ENCODE measurements at regions not wholly inside any gene's neighbourhood (a gene's known extent, or its start where the extent isn't known, plus 50 kb on each side); places are given as distances from the start of the nearest gene placed in this dataset.
A peak's percentile ranks its signal among the peaks of the same experiment; 100 is the strongest.

GRCh38 chr1:231108516-231109302 is 53.1 kb upstream of the TRIM67 start:
- peaks cover 10% of the 10 kb centered on the region for H3K4me1 ChIP-seq (ENCODE audit: insufficient read depth, low read length)
- TF ChIP-seq, protein P1, sequence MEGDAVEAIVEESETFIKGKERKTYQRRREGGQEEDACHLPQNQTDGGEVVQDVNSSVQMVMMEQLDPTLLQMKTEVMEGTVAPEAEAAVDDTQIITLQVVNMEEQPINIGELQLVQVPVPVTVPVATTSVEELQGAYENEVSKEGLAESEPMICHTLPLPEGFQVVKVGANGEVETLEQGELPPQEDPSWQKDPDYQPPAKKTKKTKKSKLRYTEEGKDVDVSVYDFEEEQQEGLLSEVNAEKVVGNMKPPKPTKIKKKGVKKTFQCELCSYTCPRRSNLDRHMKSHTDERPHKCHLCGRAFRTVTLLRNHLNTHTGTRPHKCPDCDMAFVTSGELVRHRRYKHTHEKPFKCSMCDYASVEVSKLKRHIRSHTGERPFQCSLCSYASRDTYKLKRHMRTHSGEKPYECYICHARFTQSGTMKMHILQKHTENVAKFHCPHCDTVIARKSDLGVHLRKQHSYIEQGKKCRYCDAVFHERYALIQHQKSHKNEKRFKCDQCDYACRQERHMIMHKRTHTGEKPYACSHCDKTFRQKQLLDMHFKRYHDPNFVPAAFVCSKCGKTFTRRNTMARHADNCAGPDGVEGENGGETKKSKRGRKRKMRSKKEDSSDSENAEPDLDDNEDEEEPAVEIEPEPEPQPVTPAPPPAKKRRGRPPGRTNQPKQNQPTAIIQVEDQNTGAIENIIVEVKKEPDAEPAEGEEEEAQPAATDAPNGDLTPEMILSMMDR (IDR thresholded peaks at IDR 0.05; ENCODE audit: extremely low read depth, low read depth, low read length), result no peak
- no peak for DNase-seq (ENCODE audit: insufficient read length, low spot score, missing footprints)
- no peaks in the 10 kb centered on the region for H3K79me2 ChIP-seq (ENCODE audit: insufficient read depth, low read length)
- H3K36me3 ChIP-seq (ENCODE audit: insufficient read depth, low read length), result no peaks in the 10 kb centered on the region
- H3K27me3 ChIP-seq (ENCODE audit: insufficient read depth, low read length), result no peaks in the 10 kb centered on the region
- no peak overlapping the region for H3K4me3 ChIP-seq (ENCODE audit: insufficient read depth, low read length)
- H3K27ac ChIP-seq (ENCODE audit: low read depth, low read length), result no peak overlapping the region
- H2AFZ ChIP-seq (ENCODE audit: low read length), result no peak overlapping the region
- no peaks in the 10 kb centered on the region for H4K20me1 ChIP-seq (ENCODE audit: insufficient read depth, low read length)
- H3K9me3 ChIP-seq (ENCODE audit: low read depth, low read length), result no peaks in the 10 kb centered on the region
- no peak overlapping the region for H3K4me2 ChIP-seq (ENCODE audit: insufficient read depth, low read length)

DNA sequence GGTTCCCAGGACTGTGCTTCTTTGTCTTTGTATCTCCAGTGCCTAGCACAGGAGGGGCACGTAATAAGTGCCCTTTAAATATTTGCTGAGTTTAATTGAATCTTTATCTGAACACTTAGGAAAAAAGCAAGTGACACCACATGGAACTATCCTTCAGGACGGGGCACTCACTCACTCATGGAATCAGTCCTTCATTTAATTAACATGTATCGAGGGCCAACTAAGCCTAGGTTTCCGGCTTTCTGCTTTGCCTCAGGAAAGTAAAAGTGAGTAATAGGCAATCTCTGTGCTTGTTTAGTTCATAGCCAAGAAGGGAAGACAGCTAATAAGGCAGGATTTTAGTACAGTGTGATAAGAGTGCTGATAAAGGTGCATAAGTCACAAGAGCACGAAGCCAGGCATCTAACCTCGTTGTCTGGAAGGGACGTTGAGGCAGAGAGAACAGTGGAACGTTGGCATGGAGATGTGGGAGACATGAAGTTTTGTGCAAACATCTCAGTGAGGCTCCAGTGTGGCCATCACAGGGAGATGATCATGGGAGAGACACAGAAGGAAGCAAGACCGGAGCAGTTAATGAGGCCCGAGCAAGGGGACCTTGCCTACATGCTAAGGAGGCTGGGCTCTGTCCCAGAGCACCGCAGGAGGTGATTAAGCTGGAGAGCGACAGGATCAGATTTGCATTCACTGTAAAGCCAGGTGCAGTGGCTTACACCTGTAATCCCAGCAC is 54.1 kb upstream of the TRIM67 start:
- Histone ChIP-seq H3K27ac (ENCODE audit: low read depth, low read length) (no peak overlapping the region), H3K4me1 (ENCODE audit: insufficient read depth, low read length) (peaks cover 10% of the 10 kb centered on the region), H3K36me3 (ENCODE audit: insufficient read depth, low read length) (no peaks in the 10 kb centered on the region), H3K4me2 (ENCODE audit: insufficient read depth, low read length) (no peak overlapping the region), H2AFZ (ENCODE audit: low read length) (no peak overlapping the region), H3K4me3 (ENCODE audit: insufficient read depth, low read length) (no peak overlapping the region), H3K79me2 (ENCODE audit: insufficient read depth, low read length) (no peaks in the 10 kb centered on the region), H3K9me3 (ENCODE audit: low read depth, low read length) (no peaks in the 10 kb centered on the region), H3K27me3 (ENCODE audit: insufficient read depth, low read length) (no peaks in the 10 kb centered on the region), H4K20me1 (ENCODE audit: insufficient read depth, low read length) (no peaks in the 10 kb centered on the region)
- TF ChIP-seq, protein P1 (IDR thresholded peaks at IDR 0.05; ENCODE audit: extremely low read depth, low read depth, low read length), result no peak
- DNase-seq (ENCODE audit: insufficient read length, low spot score, missing footprints), result no peak

DNA sequence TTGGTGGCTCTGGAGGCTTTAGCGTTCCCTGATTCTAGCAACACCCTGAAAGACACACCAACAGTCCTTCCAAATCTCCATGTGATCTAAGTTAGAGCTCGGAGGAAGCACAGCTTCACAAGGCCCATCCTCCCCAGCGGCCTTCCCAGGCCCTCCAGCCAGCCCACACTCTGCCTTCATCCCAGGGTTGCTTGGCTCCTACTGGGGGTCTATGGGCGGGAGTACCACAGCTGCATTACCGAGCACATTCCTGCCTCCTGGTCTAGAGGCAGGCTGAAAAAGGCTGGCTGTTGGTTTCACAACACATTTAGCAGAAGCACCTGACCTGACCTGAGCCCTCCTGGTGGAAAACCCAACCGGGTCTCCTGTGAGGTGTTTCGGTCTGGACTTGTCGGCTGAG is 54.7 kb upstream of the TRIM67 start:
- Histone ChIP-seq H3K27me3 (ENCODE audit: insufficient read depth, low read length) (no peaks in the 10 kb centered on the region), H4K20me1 (ENCODE audit: insufficient read depth, low read length) (no peaks in the 10 kb centered on the region), H3K4me1 (ENCODE audit: insufficient read depth, low read length) (peaks cover 10% of the 10 kb centered on the region), H3K27ac (ENCODE audit: low read depth, low read length) (no peak overlapping the region), H3K4me3 (ENCODE audit: insufficient read depth, low read length) (no peak overlapping the region), H2AFZ (ENCODE audit: low read length) (no peak overlapping the region), H3K4me2 (ENCODE audit: insufficient read depth, low read length) (no peak overlapping the region), H3K79me2 (ENCODE audit: insufficient read depth, low read length) (no peaks in the 10 kb centered on the region), H3K36me3 (ENCODE audit: insufficient read depth, low read length) (no peaks in the 10 kb centered on the region), H3K9me3 (ENCODE audit: low read depth, low read length) (no peaks in the 10 kb centered on the region)
- TF ChIP-seq, protein P1 (IDR thresholded peaks at IDR 0.05; ENCODE audit: extremely low read depth, low read depth, low read length), result no peak
- DNase-seq (ENCODE audit: insufficient read length, low spot score, missing footprints), result no peak

DNA sequence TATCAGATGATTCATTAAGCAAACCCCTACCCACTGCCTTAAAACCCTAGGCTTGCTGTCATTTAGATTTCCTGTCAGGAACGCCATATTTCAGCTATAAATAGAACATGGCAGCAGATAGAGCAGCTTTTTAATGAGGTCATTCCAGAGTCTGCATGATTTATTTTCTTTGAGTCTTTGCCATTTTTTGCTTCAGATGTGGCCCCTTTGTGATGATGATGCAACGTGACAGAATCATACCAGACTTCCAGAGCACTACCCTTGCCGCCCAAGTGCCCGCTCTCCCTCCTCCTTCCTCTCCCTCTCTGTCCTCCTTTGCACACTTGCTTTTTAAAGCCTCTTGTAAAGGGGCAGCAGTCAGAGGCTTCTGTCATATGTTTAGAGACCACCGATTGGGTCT is 55.5 kb upstream of the TRIM67 start:
- Histone ChIP-seq H3K4me3 (ENCODE audit: insufficient read depth, low read length) (no peak overlapping the region), H2AFZ (ENCODE audit: low read length) (peak overlapping the region; percentile 30), H3K4me1 (ENCODE audit: insufficient read depth, low read length) (peaks cover 10% of the 10 kb centered on the region), H3K79me2 (ENCODE audit: insufficient read depth, low read length) (no peaks in the 10 kb centered on the region), H3K36me3 (ENCODE audit: insufficient read depth, low read length) (no peaks in the 10 kb centered on the region), H3K27ac (ENCODE audit: low read depth, low read length) (no peak overlapping the region), H3K4me2 (ENCODE audit: insufficient read depth, low read length) (peak overlapping the region; percentile 9), H3K9me3 (ENCODE audit: low read depth, low read length) (no peaks in the 10 kb centered on the region), H4K20me1 (ENCODE audit: insufficient read depth, low read length) (no peaks in the 10 kb centered on the region), H3K27me3 (ENCODE audit: insufficient read depth, low read length) (no peaks in the 10 kb centered on the region)
- TF ChIP-seq, protein P1 (IDR thresholded peaks at IDR 0.05; ENCODE audit: extremely low read depth, low read depth, low read length), result no peak
- DNase-seq (ENCODE audit: insufficient read length, low spot score, missing footprints), result peak; percentile 71
